GM23248 (cell line): ENCODE measurements at regions not wholly inside any gene's neighbourhood (a gene's known extent, or its start where the extent isn't known, plus 50 kb on each side); places are given as distances from the start of the nearest gene placed in this dataset.

Source experiments
- DNase-seq: peaks from one replicate; pipeline ENCODE4 v3.0.0-alpha.2; 2015
- H2AFZ ChIP-seq: fragments of 200-600 bp; sonication (generic); 2 replicates; pipeline ENCODE4 v1.6.1; 2016; ENCODE audit warnings: antibody characterized with exemption
- H3F3A ChIP-seq: fragments of 200-600 bp; sonication (generic); 2 replicates; pipeline ENCODE4 v1.6.1; 2016; ENCODE audit warnings: mild to moderate bottlenecking, antibody characterized with exemption, mixed run types; ENCODE audit not compliant: insufficient read depth
- H3K27ac ChIP-seq: fragments of 200-600 bp; sonication (generic); 2 replicates; pipeline ENCODE4 v1.5.1; 2016; ENCODE audit warnings: mild to moderate bottlenecking
- H3K27me3 ChIP-seq: fragments of 200-600 bp; sonication (generic); replicated peaks from 2 replicates; pipeline ENCODE4 v1.6.1; 2016; ENCODE audit warnings: mild to moderate bottlenecking; ENCODE audit not compliant: insufficient read depth
- H3K36me3 ChIP-seq: fragments of 200-600 bp; sonication (generic); 2 replicates; pipeline ENCODE4 v1.6.1; 2016; ENCODE audit warnings: low read depth, mild to moderate bottlenecking
- H3K4me1 ChIP-seq: fragments of 200-600 bp; sonication (generic); 2 replicates; pipeline ENCODE4 v1.6.1; 2016; ENCODE audit warnings: mild to moderate bottlenecking; ENCODE audit not compliant: insufficient read depth
- H3K4me2 ChIP-seq: fragments of 200-600 bp; sonication (generic); one replicate; pipeline ENCODE4 v1.6.1; 2016; ENCODE audit warnings: mild to moderate bottlenecking; ENCODE audit not compliant: unreplicated experiment
- H3K4me3 ChIP-seq: fragments of 200-600 bp; sonication (generic); 2 replicates; pipeline ENCODE4 v1.5.1; 2016; ENCODE audit warnings: mild to moderate bottlenecking
- H3K79me2 ChIP-seq: fragments of 200-600 bp; sonication (generic); 2 replicates; pipeline ENCODE4 v1.6.1; 2016; ENCODE audit warnings: mild to moderate bottlenecking; ENCODE audit not compliant: insufficient read depth
- H3K9ac ChIP-seq: fragments of 200-600 bp; sonication (generic); 2 replicates; pipeline ENCODE4 v1.6.1; 2016; ENCODE audit warnings: mild to moderate bottlenecking
- H3K9me2 ChIP-seq: fragments of 200-600 bp; sonication (generic); 2 replicates; pipeline ENCODE4 v1.6.1; 2016; ENCODE audit warnings: mixed run types, mild to moderate bottlenecking, moderate library complexity; ENCODE audit not compliant: insufficient read depth
- H3K9me3 ChIP-seq: fragments of 200-600 bp; sonication (generic); one replicate; pipeline ENCODE4 v1.6.1; 2017; ENCODE audit warnings: low read depth
- H4K20me1 ChIP-seq: fragments of 200-600 bp; sonication (generic); 2 replicates; pipeline ENCODE4 v1.6.0; 2016; ENCODE audit not compliant: insufficient read depth
- EZH2 ChIP-seq: fragments of 200-600 bp; sonication (generic); IDR thresholded peaks from 2 replicates; pipeline ENCODE4 v1.6.1; 2018; ENCODE audit warnings: antibody characterized with exemption, mild to moderate bottlenecking; ENCODE audit not compliant: insufficient read depth, poor library complexity, severe bottlenecking
- EZH2phosphoT487 ChIP-seq: fragments of 200-600 bp; sonication (generic); IDR thresholded peaks from 2 replicates; pipeline ENCODE4 v1.6.1; 2018; ENCODE audit warnings: antibody characterized with exemption, moderate library complexity, mild to moderate bottlenecking, low read depth; ENCODE audit not compliant: insufficient read depth
- WGBS, 2 experiments: methylation state at CpG; one replicate each; pipeline ENCODE4 v1.1.6; 2015 to 2017; ENCODE audit warnings: low lambda C conversion rate in 2 of 2, low coverage in 1 of 2; ENCODE audit errors: missing lambda C conversion rate in 2 of 2; 5-methylcytosine and 5-hydroxymethylcytosine counted together
- in situ Hi-C: fragments of 300-500 bp; cut with MboI; formaldehyde crosslinking; loops from 2 replicates; pipeline ENCODE4 v1.15.0; 2020

- in situ Hi-C loops: no loop called here
- Histone ChIP-seq H3K36me3 (no peaks in the 10 kb centered on the region), H4K20me1 (no peaks in the 10 kb centered on the region), H3F3A (no peaks in the 10 kb centered on the region), H3K9ac (no peak overlapping the region), H3K9me3 (no peaks in the 10 kb centered on the region), H3K4me3 (no peak overlapping the region), H3K4me1 (no peaks in the 10 kb centered on the region), H3K27ac (no peak overlapping the region), H3K27me3 (no peaks in the 10 kb centered on the region), H3K4me2 (no peak overlapping the region), H3K79me2 (no peaks in the 10 kb centered on the region), H3K9me2 (no peaks in the 10 kb centered on the region), H2AFZ (no peak overlapping the region)
- TF ChIP-seq EZH2phosphoT487 (no peak), EZH2 (no peak)
- peak; percentile 41 for DNase-seq
- 83 to 87% methylated on average over 2 of the region's 2 CpGs for WGBS, 2 experiments
These were observed 135.9 kb upstream of the MDM1 start for GRCh38 chr12:68468036-68468435.

GRCh38 chr12:68469113-68469512, 137.0 kb upstream of the MDM1 start:
- Histone ChIP-seq H2AFZ (no peak overlapping the region), H3K4me3 (no peak overlapping the region), H3K9me2 (no peaks in the 10 kb centered on the region), H3K79me2 (no peaks in the 10 kb centered on the region), H3K36me3 (no peaks in the 10 kb centered on the region), H3K9ac (no peak overlapping the region), H3K9me3 (no peaks in the 10 kb centered on the region), H4K20me1 (no peaks in the 10 kb centered on the region), H3K4me1 (no peaks in the 10 kb centered on the region), H3K27ac (no peak overlapping the region), H3K27me3 (no peaks in the 10 kb centered on the region), H3F3A (no peaks in the 10 kb centered on the region), H3K4me2 (no peak overlapping the region)
- DNase-seq: no peak
- in situ Hi-C loops: no loop called here
- 90 to 92% methylated on average over 3 of the region's 3 CpGs for WGBS, 2 experiments
- TF ChIP-seq EZH2phosphoT487: no peak
- no peak for TF ChIP-seq EZH2

GRCh38 chr12:68470664-68471328, 138.6 kb upstream of the MDM1 start:
- no peaks in the 10 kb centered on the region for H3K79me2 ChIP-seq
- H2AFZ ChIP-seq: no peak overlapping the region
- no peaks in the 10 kb centered on the region for H3K9me3 ChIP-seq
- H3K9ac ChIP-seq: no peak overlapping the region
- H4K20me1 ChIP-seq: no peaks in the 10 kb centered on the region
- no peaks in the 10 kb centered on the region for H3K27me3 ChIP-seq
- H3K4me2 ChIP-seq: no peak overlapping the region
- no peaks in the 10 kb centered on the region for H3K36me3 ChIP-seq
- H3K9me2 ChIP-seq: no peaks in the 10 kb centered on the region
- DNase-seq: no peak
- no peak overlapping the region for H3K4me3 ChIP-seq
- in situ Hi-C loops: no loop called here
- 76% methylated on average over 3 of the region's 3 CpGs for WGBS, 2 experiments
- TF ChIP-seq EZH2 (no peak), EZH2phosphoT487 (no peak)
- no peaks in the 10 kb centered on the region for H3K4me1 ChIP-seq
- no peaks in the 10 kb centered on the region for H3F3A ChIP-seq
- H3K27ac ChIP-seq: no peak overlapping the region

- Histone ChIP-seq H2AFZ (no peak overlapping the region), H3K4me3 (no peak overlapping the region), H3K4me2 (no peak overlapping the region), H3K9ac (no peak overlapping the region), H3K27me3 (no peaks in the 10 kb centered on the region), H3K36me3 (no peaks in the 10 kb centered on the region), H3K79me2 (no peaks in the 10 kb centered on the region), H4K20me1 (no peaks in the 10 kb centered on the region), H3K9me3 (no peaks in the 10 kb centered on the region), H3K4me1 (peaks cover 13% of the 10 kb centered on the region), H3K27ac (no peak overlapping the region), H3K9me2 (no peaks in the 10 kb centered on the region), H3F3A (peaks cover 9% of the 10 kb centered on the region)
- in situ Hi-C loops: no loop called here
- TF ChIP-seq EZH2phosphoT487: no peak
- TF ChIP-seq EZH2: no peak
- DNase-seq: no peak
- WGBS, 2 experiments: 85 to 88% methylated on average over 5 of the region's 5 CpGs
These were observed 136.1 kb upstream of the RAP1B start for GRCh38 chr12:68474467-68475204.
